Hematopoietic multipotent progenitor cell treated with erythropoietin and hydrocortisone succinate and interleukin-3 and kit ligand, for 4 days (in vitro differentiated cells): ENCODE measurements at regions not wholly inside any gene's neighbourhood (a gene's known extent, or its start where the extent isn't known, plus 50 kb on each side); places are given as distances from the start of the nearest gene placed in this dataset.
A peak's percentile ranks its signal among the peaks of the same experiment; 100 is the strongest.

ENCODE experiments used
- DNase-seq: peaks from one replicate; pipeline ENCODE4 v3.0.0-alpha.2; 2015

- DNase-seq: no peak
Observed at GRCh38 chr14:39843881-39844280, 411.6 kb upstream of the FBXO33 start.

GRCh38 chr14:39841088-39841487 lies 408.9 kb upstream of the FBXO33 start:
- no peak for DNase-seq

- no peak for DNase-seq
Observed at GRCh38 chr14:39827901-39828655, 395.8 kb upstream of the FBXO33 start.

- no peak for DNase-seq
Observed at GRCh38 chr14:39812532-39813320, 380.5 kb upstream of the FBXO33 start.

GRCh38 chr14:39807271-39807670 lies 375.0 kb upstream of the FBXO33 start:
- no peak for DNase-seq

- no peak for DNase-seq
Observed at GRCh38 chr14:39784461-39784860, 352.2 kb upstream of the FBXO33 start.

GRCh38 chr14:39781466-39781865 lies 349.2 kb upstream of the FBXO33 start:
- no peak for DNase-seq

GRCh38 chr14:39773387-39774126 lies 341.3 kb upstream of the FBXO33 start:
- DNase-seq: no peak

- no peak for DNase-seq
Observed at GRCh38 chr14:39772627-39773026, 340.4 kb upstream of the FBXO33 start.

GRCh38 chr14:39768589-39768988 lies 336.4 kb upstream of the FBXO33 start:
- no peak for DNase-seq

GRCh38 chr14:39766397-39767000 lies 334.3 kb upstream of the FBXO33 start:
- no peak for DNase-seq

- DNase-seq: no peak
Observed at GRCh38 chr14:39765676-39766075, 333.4 kb upstream of the FBXO33 start.

- DNase-seq: no peak
Observed at GRCh38 chr14:39763402-39763890, 331.2 kb upstream of the FBXO33 start.

- DNase-seq: peak; percentile 1
Observed at GRCh38 chr14:39762576-39763401, 330.6 kb upstream of the FBXO33 start.

GRCh38 chr14:39755269-39755878 lies 323.1 kb upstream of the FBXO33 start:
- no peak for DNase-seq

GRCh38 chr14:39740454-39740853 lies 308.2 kb upstream of the FBXO33 start:
- no peak for DNase-seq

- no peak for DNase-seq
Observed at GRCh38 chr14:39739796-39740195, 307.6 kb upstream of the FBXO33 start.

GRCh38 chr14:39734306-39734705 lies 302.1 kb upstream of the FBXO33 start:
- DNase-seq: no peak

GRCh38 chr14:39733741-39734140 lies 301.5 kb upstream of the FBXO33 start:
- DNase-seq: no peak

GRCh38 chr14:39731912-39732311 lies 299.7 kb upstream of the FBXO33 start:
- peak; percentile 26 for DNase-seq

- no peak for DNase-seq
Observed at GRCh38 chr14:39726563-39726962, 294.3 kb upstream of the FBXO33 start.
